ENCODE measurements at regions not wholly inside any gene's neighbourhood (a gene's known extent, or its start where the extent isn't known, plus 50 kb on each side); places are given as distances from the start of the nearest gene placed in this dataset.

DNA sequence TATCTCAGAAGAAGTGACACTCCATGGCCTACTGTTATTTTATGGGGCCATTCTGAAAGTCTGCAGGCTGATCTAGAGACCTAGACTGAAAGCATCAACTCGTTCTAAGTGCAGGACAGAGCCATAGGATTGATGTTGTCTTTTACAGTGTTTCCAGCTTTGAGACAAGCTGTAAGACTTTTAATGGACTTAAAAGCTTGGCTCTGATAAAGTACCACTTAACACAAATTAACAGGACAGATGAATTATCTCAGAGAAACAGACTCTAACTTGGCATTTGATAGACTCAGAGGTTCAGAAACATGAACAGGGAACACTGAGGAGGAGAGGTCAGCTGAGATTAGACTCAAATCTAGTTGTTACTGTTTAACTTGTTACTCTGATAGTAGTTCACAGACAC lies 203.2 kb downstream of the TLR4 start:
- H3K27me3 ChIP-seq (ENCODE audit: control insufficient read depth, insufficient read depth, low read length): no peaks in the 10 kb centered on the region
- TF ChIP-seq, protein P1, sequence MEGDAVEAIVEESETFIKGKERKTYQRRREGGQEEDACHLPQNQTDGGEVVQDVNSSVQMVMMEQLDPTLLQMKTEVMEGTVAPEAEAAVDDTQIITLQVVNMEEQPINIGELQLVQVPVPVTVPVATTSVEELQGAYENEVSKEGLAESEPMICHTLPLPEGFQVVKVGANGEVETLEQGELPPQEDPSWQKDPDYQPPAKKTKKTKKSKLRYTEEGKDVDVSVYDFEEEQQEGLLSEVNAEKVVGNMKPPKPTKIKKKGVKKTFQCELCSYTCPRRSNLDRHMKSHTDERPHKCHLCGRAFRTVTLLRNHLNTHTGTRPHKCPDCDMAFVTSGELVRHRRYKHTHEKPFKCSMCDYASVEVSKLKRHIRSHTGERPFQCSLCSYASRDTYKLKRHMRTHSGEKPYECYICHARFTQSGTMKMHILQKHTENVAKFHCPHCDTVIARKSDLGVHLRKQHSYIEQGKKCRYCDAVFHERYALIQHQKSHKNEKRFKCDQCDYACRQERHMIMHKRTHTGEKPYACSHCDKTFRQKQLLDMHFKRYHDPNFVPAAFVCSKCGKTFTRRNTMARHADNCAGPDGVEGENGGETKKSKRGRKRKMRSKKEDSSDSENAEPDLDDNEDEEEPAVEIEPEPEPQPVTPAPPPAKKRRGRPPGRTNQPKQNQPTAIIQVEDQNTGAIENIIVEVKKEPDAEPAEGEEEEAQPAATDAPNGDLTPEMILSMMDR (IDR thresholded peaks at IDR 0.05; ENCODE audit: insufficient read depth, low read depth, low read length): no peak
- no peaks in the 10 kb centered on the region for H3K36me3 ChIP-seq (ENCODE audit: control insufficient read depth, insufficient read depth, low read length)
- CTCF ChIA-PET: interaction anchor here (0.6 kb wide), 1 partner anchor 31 kb away, joined by 3 read pairs; no protein-coding TSS in a partner anchor
- no peak for DNase-seq (ENCODE audit: low read depth)
- POLR2A ChIA-PET: no interaction called here
- no peak overlapping the region for H3K4me3 ChIP-seq (ENCODE audit: low read depth, low read length)

DNA sequence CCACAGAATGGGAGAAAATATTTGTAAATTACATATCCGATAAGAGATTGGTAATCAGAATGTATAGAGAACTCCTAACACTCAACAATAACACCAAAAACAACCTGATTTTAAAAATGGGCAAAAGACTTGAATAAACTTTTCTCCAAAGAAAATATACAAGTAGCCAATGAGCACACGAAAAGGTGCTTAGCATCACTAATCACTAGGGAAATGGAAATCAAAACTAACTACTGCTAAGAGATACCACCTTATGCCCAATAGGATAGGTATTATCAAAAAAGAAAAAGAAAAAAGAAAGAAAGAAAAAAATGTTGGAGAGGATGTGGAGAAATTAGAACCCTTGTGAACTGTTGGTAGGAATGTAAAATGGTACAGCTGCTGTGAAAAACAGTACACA lies 212.1 kb downstream of the TLR4 start:
- DNase-seq (ENCODE audit: low read depth): no peak

DNA sequence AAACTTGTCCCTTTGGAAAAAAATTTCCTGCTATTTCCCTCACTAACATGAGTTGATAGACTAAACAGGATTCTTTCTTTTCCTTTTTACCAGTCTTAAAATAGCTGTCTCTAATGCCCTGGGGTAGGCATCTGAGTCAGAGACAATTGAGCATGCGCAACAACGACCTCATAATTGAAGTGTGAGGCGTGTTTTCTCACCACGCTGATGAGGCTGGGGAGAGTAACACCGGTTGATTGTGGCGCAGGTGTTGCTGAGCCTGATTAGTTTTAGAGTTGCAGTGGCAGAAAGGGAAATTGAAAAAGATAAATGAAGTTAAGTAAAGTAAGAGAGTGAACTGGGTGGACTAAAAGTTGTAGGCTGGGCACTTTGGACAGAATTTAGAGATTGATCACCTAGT lies 213.7 kb downstream of the TLR4 start:
- Histone ChIP-seq H3K27me3 (ENCODE audit: control insufficient read depth, insufficient read depth, low read length) (no peaks in the 10 kb centered on the region), H3K36me3 (ENCODE audit: control insufficient read depth, insufficient read depth, low read length) (no peaks in the 10 kb centered on the region), H3K4me3 (ENCODE audit: low read depth, low read length) (no peak overlapping the region)
- ChIA-PET POLR2A (no interaction called here), CTCF (no interaction called here)
- no peak for DNase-seq (ENCODE audit: low read depth)
- TF ChIP-seq, protein P1 (IDR thresholded peaks at IDR 0.05; ENCODE audit: insufficient read depth, low read depth, low read length): no peak

More for the DNA sequence above, 212.1 kb downstream of the TLR4 start:
- H3K36me3 ChIP-seq (ENCODE audit: control insufficient read depth, insufficient read depth, low read length): no peaks in the 10 kb centered on the region
- H3K27me3 ChIP-seq (ENCODE audit: control insufficient read depth, insufficient read depth, low read length): no peaks in the 10 kb centered on the region
- TF ChIP-seq, protein P1 (IDR thresholded peaks at IDR 0.05; ENCODE audit: insufficient read depth, low read depth, low read length): no peak
- POLR2A ChIA-PET: no interaction called here
- H3K4me3 ChIP-seq (ENCODE audit: low read depth, low read length): no peak overlapping the region
- CTCF ChIA-PET: no interaction called here

DNA sequence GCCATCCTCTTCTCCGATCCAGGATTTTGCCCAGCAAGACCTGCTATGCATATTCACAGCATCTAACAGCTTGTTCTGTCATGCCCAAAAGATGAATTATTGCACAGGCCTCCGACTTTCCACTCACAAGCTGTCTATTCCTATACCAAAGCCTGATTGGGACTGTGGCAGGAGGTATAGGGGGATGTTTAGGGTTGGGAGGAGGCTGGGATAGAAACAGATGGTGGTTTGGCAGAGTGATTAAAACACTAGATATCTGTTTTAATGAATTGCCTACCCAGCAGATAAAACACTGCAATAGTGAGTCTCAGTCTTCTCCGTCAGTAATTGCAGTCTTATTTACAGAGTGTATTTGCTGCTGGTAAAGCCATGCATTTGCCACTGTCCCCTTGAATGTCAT lies 215.3 kb downstream of the TLR4 start:
- H3K27me3 ChIP-seq (ENCODE audit: control insufficient read depth, insufficient read depth, low read length): no peaks in the 10 kb centered on the region
- DNase-seq (ENCODE audit: low read depth): no peak
- TF ChIP-seq, protein P1 (IDR thresholded peaks at IDR 0.05; ENCODE audit: insufficient read depth, low read depth, low read length): no peak
- CTCF ChIA-PET: no interaction called here
- POLR2A ChIA-PET: no interaction called here
- H3K4me3 ChIP-seq (ENCODE audit: low read depth, low read length): no peak overlapping the region
- no peaks in the 10 kb centered on the region for H3K36me3 ChIP-seq (ENCODE audit: control insufficient read depth, insufficient read depth, low read length)

DNA sequence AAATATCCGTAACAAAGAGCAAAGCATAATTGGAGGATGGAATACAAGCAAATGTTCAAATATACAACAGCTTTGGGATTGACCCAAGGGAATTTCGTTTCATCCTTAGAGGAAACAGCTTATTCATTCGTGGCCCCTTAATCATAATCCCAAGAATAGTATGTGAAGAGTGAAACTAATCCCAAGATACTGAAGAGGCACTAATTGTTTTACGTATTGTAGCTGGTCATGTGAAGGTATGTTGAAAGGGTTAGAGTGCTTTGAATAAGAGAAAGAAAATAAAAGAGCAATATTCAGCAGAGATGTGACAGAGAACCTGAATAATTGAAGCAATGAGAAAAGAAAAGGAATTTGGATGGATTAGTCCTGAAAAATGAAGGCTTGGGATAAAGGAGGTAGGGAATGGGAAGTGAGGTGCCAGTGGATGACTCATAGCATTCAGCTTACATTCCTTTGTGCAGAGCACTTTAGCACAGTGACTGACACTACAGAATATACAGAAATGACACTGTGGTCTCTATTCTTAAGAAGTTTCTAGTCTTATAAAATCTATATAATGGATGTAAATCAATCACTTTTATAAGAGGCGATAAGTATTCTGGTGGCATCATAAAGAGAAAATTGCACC lies 221.9 kb downstream of the TLR4 start:
- Histone ChIP-seq H3K4me3 (ENCODE audit: low read depth, low read length) (no peak overlapping the region), H3K27me3 (ENCODE audit: control insufficient read depth, insufficient read depth, low read length) (no peaks in the 10 kb centered on the region), H3K36me3 (ENCODE audit: control insufficient read depth, insufficient read depth, low read length) (no peaks in the 10 kb centered on the region)
- CTCF ChIA-PET: no interaction called here
- TF ChIP-seq, protein P1 (IDR thresholded peaks at IDR 0.05; ENCODE audit: insufficient read depth, low read depth, low read length): no peak
- DNase-seq (ENCODE audit: low read depth): no peak
- POLR2A ChIA-PET: no interaction called here

Measured in BJ (cell line).